Upper lobe of left lung (tissue), 4 donors: ENCODE measurements at regions not wholly inside any gene's neighbourhood (a gene's known extent, or its start where the extent isn't known, plus 50 kb on each side); places are given as distances from the start of the nearest gene placed in this dataset.

Source experiments
- EP300 ChIP-seq, 4 donors: sonication (generic); formaldehyde crosslinking; IDR thresholded peaks; one replicate each; pipeline ENCODE4 v1.5.1; 2017; ENCODE audit warnings: antibody characterized with exemption in 4 of 4, control low read depth in 2 of 4
- TF ChIP-seq, protein P1 (sequence below), 6 experiments: fragments of 450-650 bp in 4 of 6; fragments of 200-600 bp in 2 of 6; sonication (generic) in 2 of 6; IDR thresholded peaks; one replicate each; pipeline ENCODE4 v1.5.1; 2016 to 2019; ENCODE audit warnings: antibody characterized with exemption in 6 of 6

DNA sequence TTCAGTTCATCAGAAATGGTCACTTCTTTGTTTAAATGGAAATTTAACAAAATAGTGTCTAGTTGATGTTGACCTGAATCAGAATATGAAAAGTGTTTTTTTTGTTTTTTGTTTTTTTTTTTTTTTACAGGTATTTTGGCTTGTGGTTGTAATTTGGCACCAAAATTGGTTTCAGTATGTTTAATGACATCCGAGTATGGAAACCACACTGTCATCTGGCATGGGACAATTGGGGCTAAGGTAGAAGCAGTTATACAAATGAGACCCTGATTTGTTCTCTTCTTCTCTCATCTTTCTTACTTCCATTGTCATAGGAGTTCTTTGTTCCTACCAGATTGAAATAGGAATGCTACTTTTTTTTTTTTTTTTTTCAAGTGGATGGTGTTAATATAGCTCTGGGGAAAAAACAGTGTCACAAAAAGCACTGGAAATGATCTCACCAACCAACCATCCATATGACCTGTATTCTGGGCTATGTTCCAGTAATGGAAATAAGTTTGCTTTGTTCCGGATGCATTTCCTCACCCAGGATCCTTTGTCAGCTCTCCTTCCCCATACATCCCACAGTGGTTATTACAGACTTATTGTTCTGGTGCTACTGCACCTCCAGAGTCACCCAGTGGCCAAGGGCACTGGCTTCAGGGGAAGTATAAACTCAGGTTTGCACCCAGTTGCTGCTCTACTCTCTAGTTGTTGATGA lies 95.8 kb downstream of the ATXN3L start:
- TF ChIP-seq, protein P1, sequence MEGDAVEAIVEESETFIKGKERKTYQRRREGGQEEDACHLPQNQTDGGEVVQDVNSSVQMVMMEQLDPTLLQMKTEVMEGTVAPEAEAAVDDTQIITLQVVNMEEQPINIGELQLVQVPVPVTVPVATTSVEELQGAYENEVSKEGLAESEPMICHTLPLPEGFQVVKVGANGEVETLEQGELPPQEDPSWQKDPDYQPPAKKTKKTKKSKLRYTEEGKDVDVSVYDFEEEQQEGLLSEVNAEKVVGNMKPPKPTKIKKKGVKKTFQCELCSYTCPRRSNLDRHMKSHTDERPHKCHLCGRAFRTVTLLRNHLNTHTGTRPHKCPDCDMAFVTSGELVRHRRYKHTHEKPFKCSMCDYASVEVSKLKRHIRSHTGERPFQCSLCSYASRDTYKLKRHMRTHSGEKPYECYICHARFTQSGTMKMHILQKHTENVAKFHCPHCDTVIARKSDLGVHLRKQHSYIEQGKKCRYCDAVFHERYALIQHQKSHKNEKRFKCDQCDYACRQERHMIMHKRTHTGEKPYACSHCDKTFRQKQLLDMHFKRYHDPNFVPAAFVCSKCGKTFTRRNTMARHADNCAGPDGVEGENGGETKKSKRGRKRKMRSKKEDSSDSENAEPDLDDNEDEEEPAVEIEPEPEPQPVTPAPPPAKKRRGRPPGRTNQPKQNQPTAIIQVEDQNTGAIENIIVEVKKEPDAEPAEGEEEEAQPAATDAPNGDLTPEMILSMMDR (IDR thresholded peaks at IDR 0.05), result no peak
- TF ChIP-seq EP300 (IDR thresholded peaks at IDR 0.05), result peak in 1 of 4 donors; percentile 38
